Cardiac muscle cell (in vitro differentiated cells and primary cell): ENCODE measurements at regions not wholly inside any gene's neighbourhood (a gene's known extent, or its start where the extent isn't known, plus 50 kb on each side); places are given as distances from the start of the nearest gene placed in this dataset.
"Not testable (repeated sequence)": the region's sequence is repeated elsewhere in the genome, so short reads cannot be mapped to it uniquely, and the experiment has no call there.

ENCODE experiments used
- DNase-seq, 2 donors: peaks; one replicate each; pipeline versions ENCODE4 v3.0.0 to v3.0.0-alpha.2; 2010 to 2017; ENCODE audit warnings: low read depth in 1 of 2, low spot score in 1 of 2
- H3K27ac ChIP-seq: fragments of 200-600 bp; sonication (generic); 2 replicates; pipeline ENCODE4 v1.5.1; 2016
- H3K27me3 ChIP-seq: fragments of 200-600 bp; sonication (generic); 2 replicates; pipeline ENCODE4 v1.6.0; 2016; ENCODE audit warnings: control low read depth
- H3K36me3 ChIP-seq: fragments of 200-600 bp; sonication (generic); 2 replicates; pipeline ENCODE4 v1.5.1; 2016; ENCODE audit warnings: control low read depth
- H3K4me1 ChIP-seq: fragments of 200-600 bp; sonication (generic); 2 replicates; pipeline ENCODE4 v1.8.1; 2017; ENCODE audit warnings: low read depth, mild to moderate bottlenecking, mixed run types
- H3K4me3 ChIP-seq: fragments of 200-600 bp; sonication (generic); 2 replicates; pipeline ENCODE4 v1.5.1; 2016; ENCODE audit warnings: mild to moderate bottlenecking
- H3K9me3 ChIP-seq: fragments of 200-600 bp; sonication (generic); 2 replicates; pipeline ENCODE4 v1.5.1; 2017; ENCODE audit warnings: low read depth, mild to moderate bottlenecking, control low read depth
- CTCF ChIP-seq: IDR thresholded peaks from 2 replicates; pipeline ENCODE4 v1.5.1; 2012; ENCODE audit warnings: low read depth, mild to moderate bottlenecking, low read length

- no peak for DNase-seq
- TF ChIP-seq CTCF, result no peak
- Histone ChIP-seq H3K9me3 (no peaks in the 10 kb centered on the region), H3K27me3 (no peaks in the 10 kb centered on the region), H3K36me3 (no peaks in the 10 kb centered on the region), H3K4me3 (no peak overlapping the region), H3K27ac (no peak overlapping the region), H3K4me1 (no peaks in the 10 kb centered on the region)
Measured at GRCh38 chr7:109462171-109462570, 892.5 kb downstream of the DNAJB9 start.

- not testable (repeated sequence) for H3K27me3 ChIP-seq, H3K4me3 ChIP-seq, H3K4me1 ChIP-seq, H3K36me3 ChIP-seq, H3K27ac ChIP-seq, H3K9me3 ChIP-seq, DNase-seq
Measured at GRCh38 chr7:109467729-109468128, 898.1 kb downstream of the DNAJB9 start.

GRCh38 chr7:109473172-109473571 is 903.5 kb downstream of the DNAJB9 start:
- Histone ChIP-seq H3K27me3 (no peaks in the 10 kb centered on the region), H3K9me3 (no peaks in the 10 kb centered on the region), H3K36me3 (no peaks in the 10 kb centered on the region), H3K4me3 (no peak overlapping the region), H3K27ac (no peak overlapping the region), H3K4me1 (no peaks in the 10 kb centered on the region)
- DNase-seq, result no peak
- TF ChIP-seq CTCF, result no peak

GRCh38 chr7:109476409-109476808 is 906.7 kb downstream of the DNAJB9 start:
- TF ChIP-seq CTCF, result no peak
- H3K27me3 ChIP-seq, result no peaks in the 10 kb centered on the region
- no peak for DNase-seq
- no peaks in the 10 kb centered on the region for H3K4me1 ChIP-seq
- H3K9me3 ChIP-seq, result no peaks in the 10 kb centered on the region
- H3K4me3 ChIP-seq, result no peak overlapping the region
- no peaks in the 10 kb centered on the region for H3K36me3 ChIP-seq
- H3K27ac ChIP-seq, result no peak overlapping the region

GRCh38 chr7:109479388-109479787 is 909.7 kb downstream of the DNAJB9 start:
- no peak for DNase-seq
- H3K36me3 ChIP-seq, result no peaks in the 10 kb centered on the region
- H3K4me1 ChIP-seq, result no peaks in the 10 kb centered on the region
- no peak overlapping the region for H3K4me3 ChIP-seq
- TF ChIP-seq CTCF, result no peak
- H3K9me3 ChIP-seq, result no peaks in the 10 kb centered on the region
- no peak overlapping the region for H3K27ac ChIP-seq
- no peaks in the 10 kb centered on the region for H3K27me3 ChIP-seq

- DNase-seq, H3K9me3 ChIP-seq, H3K27me3 ChIP-seq, H3K4me3 ChIP-seq, H3K27ac ChIP-seq, H3K36me3 ChIP-seq, H3K4me1 ChIP-seq: not testable (repeated sequence)
Measured at GRCh38 chr7:109490607-109491006, 920.9 kb downstream of the DNAJB9 start.

- no peaks in the 10 kb centered on the region for H3K9me3 ChIP-seq
- H3K27ac ChIP-seq, result no peak overlapping the region
- no peak overlapping the region for H3K4me3 ChIP-seq
- H3K4me1 ChIP-seq, result no peaks in the 10 kb centered on the region
- H3K27me3 ChIP-seq, result no peaks in the 10 kb centered on the region
- no peak for DNase-seq
- no peaks in the 10 kb centered on the region for H3K36me3 ChIP-seq
- no peak for TF ChIP-seq CTCF
Measured at GRCh38 chr7:109497053-109497452, 927.4 kb downstream of the DNAJB9 start.
